IPS DF 4.7 (cell line): ENCODE measurements at regions not wholly inside any gene's neighbourhood (a gene's known extent, or its start where the extent isn't known, plus 50 kb on each side); places are given as distances from the start of the nearest gene placed in this dataset.

Experiments
- DNase-seq: peaks from one replicate; pipeline ENCODE4 v3.0.0-alpha.2; 2013; ENCODE audit warnings: low spot score; ENCODE audit errors: extremely low read depth

DNA sequence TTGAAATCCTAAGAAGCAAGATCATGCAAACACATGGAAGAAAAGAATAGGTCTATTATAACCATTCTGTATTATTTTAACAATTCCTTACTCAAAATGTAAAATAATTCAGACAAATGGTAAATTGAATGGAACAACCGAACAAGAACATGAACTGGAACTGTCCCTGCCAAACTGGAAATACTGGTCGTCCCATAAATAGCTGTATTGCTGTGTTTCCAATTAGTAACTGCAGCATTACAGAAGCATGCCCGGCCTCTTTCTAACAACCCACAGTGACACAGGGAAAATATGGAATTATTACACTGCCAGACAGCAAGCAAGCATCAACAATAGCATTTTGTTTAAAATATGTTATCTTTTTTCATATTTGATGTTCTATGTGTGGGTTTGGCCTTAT lies 1138.5 kb upstream of the PHF14 start:
- no peak for DNase-seq

DNA sequence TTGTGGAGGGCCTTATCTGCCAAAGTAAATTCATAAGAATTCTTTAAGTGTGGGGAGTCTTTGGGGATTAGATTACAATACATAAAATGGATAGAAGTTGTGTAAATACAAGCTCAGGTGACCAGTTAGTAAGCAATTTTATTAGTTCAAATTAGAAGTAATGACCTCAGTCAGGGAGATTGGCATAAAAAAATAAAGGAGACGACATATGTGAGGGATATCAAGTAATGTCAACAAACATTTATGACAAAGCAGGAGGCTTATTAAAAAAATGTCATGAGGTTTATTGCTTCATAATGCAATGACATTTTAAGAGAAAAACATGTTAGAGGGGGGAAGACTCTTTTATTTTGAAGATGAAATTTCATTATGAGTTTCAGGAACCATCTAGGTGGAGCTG lies 1137.0 kb upstream of the PHF14 start:
- DNase-seq, result no peak

DNA sequence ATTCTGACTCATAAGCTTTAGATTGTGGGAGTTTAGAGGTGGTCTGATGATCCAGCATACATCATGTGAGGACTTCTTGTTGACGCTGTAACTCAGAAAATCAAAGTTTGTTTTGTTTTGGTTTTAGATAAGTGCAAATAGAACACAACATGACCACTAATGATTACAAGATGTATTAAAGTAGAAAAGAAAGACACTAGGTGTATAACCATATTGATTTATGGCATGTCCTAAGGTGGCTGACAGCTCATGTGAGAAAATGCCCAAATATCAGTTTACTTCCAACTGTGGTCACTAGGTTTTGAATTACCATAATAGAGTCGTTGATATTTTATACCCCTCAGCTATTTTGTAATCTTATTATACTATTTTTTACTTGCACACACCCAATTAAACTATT lies 1131.4 kb upstream of the PHF14 start:
- DNase-seq, result no peak

DNA sequence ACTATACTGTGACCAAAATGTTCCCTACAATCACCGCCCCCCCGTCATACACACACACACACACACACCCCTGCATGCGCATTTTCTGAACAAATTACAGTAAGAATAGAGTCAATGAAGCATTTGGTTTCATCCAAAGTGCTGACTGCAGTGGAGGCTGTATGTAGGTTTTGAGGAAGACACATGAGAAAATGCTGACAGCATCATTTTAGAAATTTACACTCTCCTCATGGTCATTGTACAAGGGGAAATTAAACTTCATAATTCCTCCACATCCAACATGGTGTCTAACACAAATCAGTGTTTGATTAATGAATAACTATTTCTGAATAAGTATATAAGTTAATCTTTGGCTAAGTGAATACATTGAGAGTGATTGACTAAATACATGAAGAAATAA lies 1126.8 kb upstream of the PHF14 start:
- no peak for DNase-seq

DNA sequence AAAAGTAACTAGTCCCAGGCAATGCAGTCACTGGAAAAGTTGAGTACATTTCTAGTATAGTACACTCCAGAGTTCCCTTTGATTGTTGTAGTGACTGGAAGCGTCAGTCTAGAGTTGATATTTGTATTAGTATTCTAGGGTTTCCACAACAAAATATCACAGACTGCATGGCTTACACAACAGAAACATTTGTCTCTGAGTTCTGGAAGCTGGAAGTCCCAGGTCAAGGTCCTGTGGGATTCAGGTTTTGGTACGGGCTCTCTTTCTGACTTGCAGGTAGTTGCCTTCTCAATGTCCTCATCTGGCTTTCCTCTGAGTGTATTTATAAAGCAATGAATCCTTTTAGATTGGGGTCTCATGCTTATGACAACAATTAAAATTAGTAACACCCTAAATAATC lies 1119.1 kb upstream of the PHF14 start:
- DNase-seq, result no peak

DNA sequence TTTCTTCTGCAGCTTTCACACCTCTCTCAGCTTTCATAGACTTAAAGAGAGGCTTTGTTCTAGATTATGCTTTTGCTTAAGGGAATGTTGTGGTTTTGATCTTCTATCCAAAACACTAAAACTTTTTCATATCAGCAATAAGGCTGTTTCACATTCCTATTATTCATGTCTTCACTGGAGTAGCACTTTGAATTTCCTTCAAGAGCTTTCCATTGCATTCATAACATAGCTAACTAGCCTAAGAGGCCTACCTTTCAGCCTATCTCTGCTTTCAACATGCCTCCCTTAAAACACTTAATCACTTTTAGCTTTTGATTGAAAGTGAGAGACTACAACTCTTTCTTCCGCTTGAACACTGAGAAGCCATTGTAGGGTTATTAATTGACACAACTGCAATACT lies 1117.0 kb upstream of the PHF14 start:
- DNase-seq, result no peak

DNA sequence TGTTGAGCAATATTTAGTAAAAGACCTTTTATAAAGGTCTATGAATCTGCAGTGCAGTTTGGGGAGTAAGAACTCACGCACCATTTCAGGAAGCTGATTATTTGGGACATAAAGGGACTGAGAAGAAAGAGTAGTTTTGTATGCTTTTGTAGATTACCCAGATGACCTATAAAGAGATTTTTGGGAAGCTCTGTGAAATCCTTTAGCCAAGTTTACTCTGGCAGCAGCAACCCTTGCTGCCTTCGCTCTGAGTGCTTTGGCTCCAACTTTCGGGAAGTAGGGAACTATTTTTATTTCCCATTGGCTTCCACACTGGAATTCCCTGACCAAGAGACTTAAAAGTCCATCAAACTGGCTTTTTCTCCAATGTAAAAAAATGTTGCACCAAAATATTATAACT lies 1110.1 kb upstream of the PHF14 start:
- DNase-seq, result no peak

DNA sequence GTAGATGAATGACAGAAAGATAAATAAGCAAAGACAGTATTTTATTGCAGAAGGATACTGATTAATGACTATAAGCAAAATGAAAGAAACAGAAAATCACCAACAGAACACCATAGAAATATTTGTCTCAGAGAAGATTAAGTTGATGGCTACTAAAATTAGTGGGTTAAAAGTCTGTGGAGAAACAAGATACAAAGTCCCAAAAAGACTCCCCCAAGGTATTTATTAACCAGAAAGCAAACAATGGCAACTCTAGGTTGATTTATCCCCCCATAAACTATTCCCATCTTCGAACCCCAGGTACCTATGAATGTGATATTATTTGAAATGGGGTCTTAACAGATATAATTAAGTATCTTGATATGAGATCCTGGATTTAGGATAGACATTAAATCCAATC lies 1104.5 kb upstream of the PHF14 start:
- no peak for DNase-seq

DNA sequence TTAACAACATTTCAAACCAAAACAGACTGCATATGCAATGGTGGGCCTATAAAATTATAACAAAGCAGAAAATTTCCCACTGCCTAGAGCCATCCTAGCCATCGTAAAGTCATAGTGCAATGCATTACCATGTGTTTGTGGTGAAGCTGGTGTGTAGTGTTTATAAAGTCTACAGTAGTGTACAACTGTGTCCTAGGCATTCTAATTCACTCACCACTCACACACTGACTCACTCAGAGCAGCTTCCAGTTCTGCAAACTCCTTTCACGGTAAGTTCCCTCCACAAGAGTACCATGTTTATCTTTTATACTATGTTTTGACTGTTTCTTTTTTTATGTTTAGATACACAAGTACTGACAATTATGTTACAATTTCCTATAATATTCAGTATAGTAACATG lies 1104.1 kb upstream of the PHF14 start:
- DNase-seq, result no peak

DNA sequence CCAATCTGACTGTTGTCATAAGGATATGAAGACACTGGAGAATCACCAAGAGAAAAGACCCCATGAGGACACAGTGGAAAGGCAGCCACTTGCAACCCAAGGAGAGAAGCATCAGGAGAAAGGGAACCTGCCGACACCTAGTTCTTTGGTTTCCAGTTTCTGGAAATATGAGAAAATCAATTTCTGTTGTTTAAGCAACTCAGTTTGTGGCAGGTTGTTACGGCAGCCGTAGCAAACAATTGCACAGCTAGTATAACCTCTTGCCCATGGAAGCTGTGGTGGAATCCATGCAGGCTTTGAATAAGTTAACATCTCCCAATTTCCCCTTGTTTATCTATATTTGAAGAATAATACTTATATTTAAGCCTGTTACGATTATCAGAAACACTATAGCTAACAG lies 1103.0 kb upstream of the PHF14 start:
- DNase-seq, result no peak

DNA sequence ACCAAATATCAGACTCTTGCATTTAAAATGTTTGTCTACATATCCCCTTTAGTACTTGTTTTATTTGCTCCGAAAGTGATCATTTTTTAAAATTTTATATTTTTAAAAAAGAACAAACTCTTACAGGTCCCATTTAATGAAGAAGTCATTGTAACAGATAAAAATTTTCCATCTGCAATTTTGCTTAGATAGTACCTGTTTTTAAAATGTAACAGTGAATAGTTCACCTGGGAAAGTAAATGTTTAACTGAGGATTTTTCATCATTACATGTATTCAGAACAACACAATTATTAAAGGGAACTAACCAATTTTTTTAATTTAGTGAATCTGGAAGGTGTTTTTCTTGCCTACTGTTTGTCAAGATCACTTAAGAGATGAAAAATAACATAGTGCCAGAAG lies 1099.5 kb upstream of the PHF14 start:
- no peak for DNase-seq

DNA sequence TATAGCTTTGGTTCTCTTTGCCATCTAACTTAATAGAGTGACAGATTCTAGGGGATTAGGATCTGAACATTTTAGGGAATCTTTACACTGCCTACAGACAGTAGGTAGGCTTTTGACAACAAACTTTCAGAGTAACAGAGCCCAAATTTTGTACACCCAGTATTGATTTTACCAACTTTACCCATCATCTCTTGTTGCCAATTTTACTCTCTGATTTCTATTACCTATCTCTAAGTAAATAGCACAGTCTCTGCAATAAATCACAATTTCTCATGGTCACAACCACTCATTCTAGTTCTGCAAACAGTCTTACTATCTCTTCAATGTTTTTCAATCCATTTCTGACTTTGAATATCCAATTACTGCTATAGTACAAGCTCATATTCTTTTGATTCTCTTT lies 1097.6 kb upstream of the PHF14 start:
- DNase-seq, result no peak

DNA sequence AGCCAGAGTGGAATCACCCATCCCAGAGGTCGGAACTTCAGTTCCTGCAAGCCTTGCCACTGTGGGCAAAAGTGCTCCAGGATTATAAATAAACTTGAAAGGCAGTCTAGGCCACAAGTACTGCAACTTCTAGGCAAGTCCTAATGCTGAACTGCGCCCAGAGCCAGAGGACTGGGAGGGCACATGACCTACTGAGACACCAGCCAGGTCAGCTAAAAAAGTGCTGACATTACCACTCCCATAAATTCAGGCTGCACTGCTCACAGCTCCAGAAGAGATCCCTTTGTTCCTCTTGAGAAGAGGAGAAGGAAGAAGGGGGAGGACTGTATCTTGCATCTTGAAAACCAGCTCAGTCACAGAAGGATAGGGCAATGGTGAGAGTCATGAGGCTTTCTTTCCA lies 1084.1 kb upstream of the PHF14 start:
- no peak for DNase-seq

DNA sequence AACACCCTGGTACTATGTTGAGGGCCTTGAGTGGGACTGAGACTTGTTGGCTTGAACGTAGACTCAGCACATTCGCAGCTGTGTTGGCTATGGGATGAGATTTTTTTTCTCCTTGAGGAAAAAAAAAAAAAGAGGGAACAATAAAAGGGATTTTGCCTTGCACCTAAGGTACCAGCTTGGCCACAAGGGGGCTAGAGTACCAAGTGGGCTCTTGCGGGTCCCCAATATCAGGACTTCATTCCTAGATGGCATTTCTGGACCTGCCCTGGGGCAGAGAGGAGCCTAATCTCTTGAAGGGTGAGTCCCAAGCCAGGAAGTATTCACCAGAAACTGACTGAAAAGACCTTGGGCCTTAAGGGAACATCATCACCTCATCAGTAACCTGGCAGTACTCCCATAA lies 1083.6 kb upstream of the PHF14 start:
- no peak for DNase-seq

DNA sequence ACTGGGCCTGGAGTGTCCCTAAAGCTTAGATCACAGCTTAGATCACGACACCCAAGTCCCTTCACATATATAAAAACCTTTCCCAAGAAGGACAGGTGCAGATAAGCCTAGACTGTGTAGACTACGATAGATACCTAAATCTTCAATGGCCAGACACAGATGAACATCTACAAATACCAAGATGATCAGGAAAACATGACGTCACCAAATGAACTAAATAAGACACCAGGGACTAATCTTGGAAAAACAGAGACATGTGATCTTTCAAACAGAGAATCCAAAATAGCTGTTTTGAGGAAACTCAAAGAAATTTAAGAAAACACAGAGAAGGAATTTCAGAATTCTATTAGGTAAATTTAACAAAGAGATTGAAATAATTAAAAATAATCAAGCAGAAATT lies 1082.6 kb upstream of the PHF14 start:
- DNase-seq, result no peak

DNA sequence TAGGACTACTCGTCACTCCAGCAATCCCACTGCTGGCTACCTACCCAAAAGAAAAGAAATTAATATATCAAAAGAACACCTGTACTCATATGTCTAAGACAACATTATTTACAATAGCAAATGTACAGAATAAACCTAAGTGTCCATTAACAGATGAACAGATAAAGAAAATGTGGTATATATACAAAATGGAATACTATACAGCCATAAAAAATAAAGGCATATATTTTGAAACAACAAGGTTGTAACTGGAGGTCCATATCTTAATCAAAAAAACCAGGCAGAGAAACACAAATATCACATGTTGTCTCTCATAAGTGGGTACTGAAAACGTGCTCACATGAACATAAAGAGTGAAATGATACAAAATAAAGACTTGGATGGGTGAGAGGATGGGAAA lies 1073.3 kb upstream of the PHF14 start:
- DNase-seq, result no peak

DNA sequence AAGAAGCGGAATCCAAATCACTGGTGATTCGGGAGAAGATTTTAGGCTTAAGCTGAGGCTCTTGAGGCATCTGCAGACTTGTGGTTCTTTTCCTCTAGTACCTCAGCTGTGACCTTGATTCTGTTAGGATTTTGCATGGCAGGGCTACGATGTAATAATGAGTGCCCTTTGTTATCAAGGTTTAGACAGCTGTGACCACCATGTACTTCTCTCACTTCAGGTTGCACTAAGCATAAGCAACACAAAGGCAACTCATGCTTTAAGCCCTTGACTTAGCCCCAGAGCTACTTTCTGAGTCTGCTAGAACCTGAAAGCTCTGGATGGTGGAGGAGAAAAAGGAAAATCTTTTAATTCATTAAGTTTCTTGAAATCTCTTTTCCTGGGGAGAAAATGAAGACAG lies 1052.3 kb upstream of the PHF14 start:
- no peak for DNase-seq

DNA sequence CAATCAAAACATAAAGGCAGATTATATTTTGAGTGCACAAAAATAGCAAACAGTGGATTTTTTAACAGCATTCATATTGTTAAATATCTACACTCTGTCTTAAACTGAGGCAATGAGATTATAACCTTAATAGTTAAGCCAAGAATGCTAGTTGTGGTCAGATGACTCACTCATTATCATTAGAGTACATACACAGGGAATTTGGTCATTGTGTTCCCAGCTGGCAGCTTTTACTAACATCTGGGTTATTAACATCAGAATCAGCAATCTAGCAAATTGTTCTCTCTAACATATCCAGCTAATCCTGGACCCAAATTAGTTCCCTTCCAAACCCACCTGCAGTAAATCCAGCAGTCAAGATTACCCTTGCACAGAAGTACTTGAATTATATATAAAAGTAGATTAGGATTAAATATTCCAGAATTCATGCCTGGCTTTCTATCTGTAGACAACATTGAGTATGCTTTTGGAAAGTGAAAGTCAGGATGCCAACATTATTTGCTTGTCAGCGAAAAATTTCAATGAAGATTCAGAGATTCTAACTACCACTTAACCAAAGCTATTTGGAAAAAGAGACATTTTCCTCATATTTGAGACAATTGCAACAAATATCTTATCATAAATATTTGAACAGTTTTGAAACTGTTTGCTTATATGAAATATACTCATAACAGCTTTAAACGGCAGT lies 1035.6 kb upstream of the PHF14 start:
- no peak for DNase-seq

DNA sequence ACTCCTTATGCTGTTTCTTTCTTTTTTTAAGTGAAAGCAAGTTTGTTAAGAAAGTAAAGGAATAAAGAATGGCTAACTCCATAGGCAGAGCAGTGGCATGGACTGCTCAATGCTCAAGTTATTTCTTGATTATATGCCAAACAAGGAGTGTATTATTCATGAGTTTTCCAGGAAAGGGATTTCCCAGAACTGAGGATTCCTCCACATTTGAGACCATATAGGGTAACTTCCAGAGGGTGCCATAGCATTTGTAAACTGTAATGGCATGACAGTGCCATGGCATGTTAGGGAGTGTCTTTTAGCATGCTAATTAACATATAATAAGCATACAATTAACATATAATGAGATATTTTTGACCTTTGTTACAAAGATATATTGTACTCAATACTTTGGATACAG lies 1034.5 kb upstream of the PHF14 start:
- DNase-seq, result no peak

DNA sequence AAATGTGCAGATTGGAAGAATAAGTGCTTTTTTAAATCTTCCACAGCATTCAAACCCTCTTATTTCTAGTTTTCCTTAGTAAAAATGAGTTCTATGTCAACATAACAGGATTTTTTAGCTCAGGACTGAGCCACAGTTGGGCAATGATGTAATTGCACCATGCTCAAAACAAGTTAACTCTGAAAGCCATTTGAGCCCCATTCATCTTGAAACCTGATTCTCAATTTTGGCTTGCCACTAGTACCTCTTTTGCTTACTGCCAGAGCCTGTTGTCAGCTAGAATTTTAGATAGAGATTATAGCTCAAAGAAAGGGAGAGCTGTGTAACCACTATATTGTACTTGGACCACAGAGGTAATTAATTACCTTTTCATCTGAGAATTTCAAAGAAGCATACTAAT lies 1028.5 kb upstream of the PHF14 start:
- DNase-seq, result no peak

DNA sequence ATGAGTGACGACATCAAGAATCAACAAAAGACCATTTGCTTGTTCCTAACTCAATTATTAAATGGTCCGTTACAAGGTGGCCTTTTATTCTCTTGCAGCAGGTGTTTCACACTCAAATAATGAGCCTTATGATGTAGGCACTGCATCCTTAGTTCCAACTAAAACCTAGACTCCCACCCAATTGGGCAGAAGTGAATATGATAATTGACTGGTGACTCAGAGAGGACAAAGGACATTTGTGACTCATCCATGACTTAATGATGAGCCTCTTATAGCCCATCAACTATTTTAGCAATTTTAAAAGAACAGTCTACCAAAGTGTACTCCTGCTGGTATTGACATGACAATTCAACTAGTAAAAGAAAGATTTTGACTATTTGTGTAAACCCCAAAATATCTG lies 1027.8 kb upstream of the PHF14 start:
- DNase-seq, result no peak

DNA sequence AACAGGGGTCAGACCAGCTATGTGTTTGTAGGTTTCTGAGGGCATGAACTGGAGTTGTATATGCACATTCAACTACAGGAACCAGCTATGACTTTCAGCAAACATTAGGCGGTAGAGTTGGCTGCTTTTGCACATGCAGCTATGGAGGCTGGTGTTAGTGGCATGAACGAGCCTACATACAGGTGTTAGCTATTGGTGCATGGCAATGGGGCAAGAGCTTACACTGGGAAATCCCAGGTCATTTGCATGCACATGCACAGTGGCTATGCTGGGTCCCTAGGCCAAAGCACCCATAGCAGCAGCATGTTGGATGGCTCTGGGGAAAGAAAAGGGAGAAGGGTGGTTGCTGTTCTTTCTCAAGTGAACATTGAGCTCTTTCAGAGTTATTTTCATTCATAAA lies 1018.5 kb upstream of the PHF14 start:
- DNase-seq, result no peak

DNA sequence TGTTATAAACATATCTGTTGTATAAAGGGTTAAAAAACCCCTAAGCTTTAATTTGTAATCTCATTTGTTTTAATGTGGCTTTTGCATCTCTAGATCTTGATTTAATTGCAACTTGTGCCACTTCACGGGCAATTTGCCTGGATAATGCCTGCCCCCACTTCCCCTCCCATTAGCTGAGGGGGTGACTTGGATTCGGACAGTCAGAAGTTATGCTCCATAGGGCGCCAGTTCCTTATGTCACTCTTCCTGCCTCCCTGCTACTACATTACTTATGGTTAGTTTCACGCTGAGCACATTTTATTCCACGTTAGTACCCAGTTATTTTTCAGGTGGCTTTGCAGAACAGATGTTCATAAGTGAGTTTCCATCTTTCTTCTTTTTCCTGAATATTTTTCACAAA lies 1015.2 kb upstream of the PHF14 start:
- DNase-seq, result no peak

DNA sequence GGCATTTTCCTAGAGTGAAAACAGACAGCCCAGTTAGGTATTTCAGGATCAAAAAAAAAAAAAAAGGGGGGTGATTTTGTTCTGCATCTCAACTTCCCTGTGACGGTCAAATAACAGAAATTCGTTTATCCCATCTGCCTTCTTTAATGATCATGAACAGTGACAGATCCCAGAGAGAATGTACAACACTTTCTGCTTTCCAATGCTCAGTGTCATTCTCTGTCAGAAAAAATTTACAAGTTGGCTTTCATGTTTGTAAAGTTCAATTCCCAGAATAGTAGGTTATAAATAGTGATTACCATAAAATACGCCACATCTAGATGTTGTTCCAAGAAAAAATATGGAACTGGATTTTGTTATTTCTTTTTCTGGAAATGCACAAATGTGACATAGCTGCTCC lies 1013.2 kb upstream of the PHF14 start:
- DNase-seq, result no peak
